ENCODE measurements at regions not wholly inside any gene's neighbourhood (a gene's known extent, or its start where the extent isn't known, plus 50 kb on each side); places are given as distances from the start of the nearest gene placed in this dataset.

GRCh38 chr2:16326711-16327300 lies 338.8 kb downstream of the CYRIA start:
- TF ChIP-seq TAF1 (IDR thresholded peaks at IDR 0.05; ENCODE audit: borderline replicate concordance, insufficient read depth, low read length) (no peak), POLR2AphosphoS5 (IDR thresholded peaks at IDR 0.05; ENCODE audit: low read depth, low read length) (no peak)
